ENCODE measurements at regions not wholly inside any gene's neighbourhood (a gene's known extent, or its start where the extent isn't known, plus 50 kb on each side); places are given as distances from the start of the nearest gene placed in this dataset.
"Not testable (repeated sequence)": the region's sequence is repeated elsewhere in the genome, so short reads cannot be mapped to it uniquely, and the experiment has no call there.

DNA sequence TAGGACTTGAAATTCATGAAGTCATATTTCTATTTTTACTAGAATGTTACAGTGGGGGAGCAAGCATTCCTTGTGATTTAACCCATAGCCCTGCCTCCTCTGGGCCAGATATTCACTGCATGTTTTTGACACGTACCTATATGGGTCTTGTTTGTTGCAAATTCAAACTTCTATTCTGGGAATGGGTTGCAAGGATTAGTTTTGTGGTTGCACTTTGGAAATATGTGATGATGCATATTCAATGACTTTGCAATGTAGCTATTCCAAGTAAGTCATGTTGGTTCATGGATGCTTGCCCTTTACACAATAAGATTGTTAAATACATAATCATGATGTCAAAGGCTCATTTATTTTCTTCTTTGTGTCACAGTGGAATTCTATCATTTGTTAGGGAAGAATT is 440.8 kb downstream of the TDRD3 start:
- no peak for DNase-seq (ENCODE audit: low read depth)
- no peak overlapping the region for H3K4me3 ChIP-seq (ENCODE audit: control insufficient read depth, low read depth, low read length)
- TF ChIP-seq, protein P1, sequence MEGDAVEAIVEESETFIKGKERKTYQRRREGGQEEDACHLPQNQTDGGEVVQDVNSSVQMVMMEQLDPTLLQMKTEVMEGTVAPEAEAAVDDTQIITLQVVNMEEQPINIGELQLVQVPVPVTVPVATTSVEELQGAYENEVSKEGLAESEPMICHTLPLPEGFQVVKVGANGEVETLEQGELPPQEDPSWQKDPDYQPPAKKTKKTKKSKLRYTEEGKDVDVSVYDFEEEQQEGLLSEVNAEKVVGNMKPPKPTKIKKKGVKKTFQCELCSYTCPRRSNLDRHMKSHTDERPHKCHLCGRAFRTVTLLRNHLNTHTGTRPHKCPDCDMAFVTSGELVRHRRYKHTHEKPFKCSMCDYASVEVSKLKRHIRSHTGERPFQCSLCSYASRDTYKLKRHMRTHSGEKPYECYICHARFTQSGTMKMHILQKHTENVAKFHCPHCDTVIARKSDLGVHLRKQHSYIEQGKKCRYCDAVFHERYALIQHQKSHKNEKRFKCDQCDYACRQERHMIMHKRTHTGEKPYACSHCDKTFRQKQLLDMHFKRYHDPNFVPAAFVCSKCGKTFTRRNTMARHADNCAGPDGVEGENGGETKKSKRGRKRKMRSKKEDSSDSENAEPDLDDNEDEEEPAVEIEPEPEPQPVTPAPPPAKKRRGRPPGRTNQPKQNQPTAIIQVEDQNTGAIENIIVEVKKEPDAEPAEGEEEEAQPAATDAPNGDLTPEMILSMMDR (conservative IDR thresholded peaks at IDR 0.05; ENCODE audit: control insufficient read depth, insufficient read depth, low read depth, low read length) = no peak

DNA sequence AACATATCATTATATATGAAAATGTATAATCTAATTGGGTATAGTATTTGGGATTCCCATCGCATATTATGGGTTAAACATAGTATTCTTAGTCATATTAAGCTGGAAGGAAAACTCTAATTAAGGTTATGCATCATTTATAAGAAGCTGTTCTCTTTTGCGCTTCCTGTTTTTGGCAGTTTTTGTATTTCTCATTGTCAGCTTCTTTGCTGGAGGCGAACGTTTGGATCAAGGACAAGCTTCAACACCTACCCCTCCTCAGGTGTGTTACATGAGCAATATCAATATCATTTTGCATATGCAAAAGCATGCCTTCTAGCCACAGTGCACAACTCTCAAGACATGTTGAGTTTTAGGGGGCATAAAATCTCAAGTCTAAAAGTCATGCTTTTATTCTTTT is 439.8 kb downstream of the TDRD3 start:
- TF ChIP-seq, protein P1 (conservative IDR thresholded peaks at IDR 0.05; ENCODE audit: control insufficient read depth, insufficient read depth, low read depth, low read length) = no peak
- no peak for DNase-seq (ENCODE audit: low read depth)
- H3K4me3 ChIP-seq (ENCODE audit: control insufficient read depth, low read depth, low read length) = no peak overlapping the region

DNA sequence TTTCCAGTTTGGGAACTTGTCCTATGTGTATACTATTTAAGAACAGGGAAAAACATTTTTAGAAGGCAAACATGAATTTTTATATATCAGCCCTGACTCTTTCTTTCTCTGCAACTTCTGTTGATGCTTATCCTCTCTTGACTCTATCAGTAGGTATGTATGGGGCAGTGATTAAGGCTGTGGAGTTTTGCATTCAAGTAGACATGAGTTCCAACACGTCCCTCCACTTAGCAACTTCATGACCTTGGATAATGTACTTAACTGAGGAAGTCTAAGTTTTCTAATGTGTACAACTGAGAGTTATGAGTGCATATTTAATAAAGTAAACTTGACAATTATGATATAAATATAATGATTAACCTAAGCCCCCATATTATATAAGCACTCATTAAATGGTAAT is 414.6 kb downstream of the TDRD3 start:
- no peak for DNase-seq (ENCODE audit: low read depth)
- no peak overlapping the region for H3K4me3 ChIP-seq (ENCODE audit: control insufficient read depth, low read depth, low read length)
- TF ChIP-seq, protein P1 (conservative IDR thresholded peaks at IDR 0.05; ENCODE audit: control insufficient read depth, insufficient read depth, low read depth, low read length) = no peak

DNA sequence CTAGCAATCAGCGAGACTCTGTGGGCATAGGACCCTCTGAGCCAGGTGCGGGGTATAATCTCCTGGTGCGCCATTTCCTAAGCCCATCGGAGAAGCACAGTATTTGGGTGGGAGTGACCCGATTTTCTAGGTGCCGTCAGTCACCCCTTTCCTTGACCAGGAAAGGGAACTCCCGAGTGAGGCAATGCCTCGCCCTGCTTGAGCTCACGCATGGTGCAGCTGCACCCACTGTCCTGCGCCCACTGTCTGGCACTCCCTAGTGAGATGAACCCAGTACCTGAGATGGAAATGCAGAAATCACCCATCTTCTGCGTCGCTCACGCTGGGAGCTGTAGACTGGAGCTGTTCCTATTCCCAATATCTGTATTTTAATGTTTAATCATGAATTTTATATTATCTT is 408.6 kb downstream of the TDRD3 start:
- not testable (repeated sequence) for DNase-seq (ENCODE audit: low read depth); H3K4me3 ChIP-seq (ENCODE audit: control insufficient read depth, low read depth, low read length)

DNA sequence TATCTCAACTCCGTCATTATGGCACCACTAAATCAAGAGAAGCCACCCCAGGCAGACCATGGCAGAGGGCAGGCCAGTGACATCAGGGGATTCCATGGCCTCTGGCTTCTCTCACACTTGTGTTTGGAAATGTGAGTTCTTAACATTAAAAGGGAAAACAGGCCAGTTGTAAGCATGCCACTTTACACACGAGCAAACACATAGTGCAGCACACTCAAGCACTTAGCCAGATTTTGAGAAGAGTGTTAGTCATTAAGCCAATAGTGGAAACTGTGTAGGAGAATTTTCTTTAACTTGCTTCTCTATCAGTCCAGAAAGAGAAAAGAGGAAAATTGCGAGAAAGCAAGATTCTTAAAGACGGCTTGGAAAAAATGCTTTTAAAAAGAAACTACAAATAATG is 401.5 kb downstream of the TDRD3 start:
- DNase-seq (ENCODE audit: low read depth) = no peak
- H3K4me3 ChIP-seq (ENCODE audit: control insufficient read depth, low read depth, low read length) = no peak overlapping the region
- TF ChIP-seq, protein P1 (conservative IDR thresholded peaks at IDR 0.05; ENCODE audit: control insufficient read depth, insufficient read depth, low read depth, low read length) = no peak

DNA sequence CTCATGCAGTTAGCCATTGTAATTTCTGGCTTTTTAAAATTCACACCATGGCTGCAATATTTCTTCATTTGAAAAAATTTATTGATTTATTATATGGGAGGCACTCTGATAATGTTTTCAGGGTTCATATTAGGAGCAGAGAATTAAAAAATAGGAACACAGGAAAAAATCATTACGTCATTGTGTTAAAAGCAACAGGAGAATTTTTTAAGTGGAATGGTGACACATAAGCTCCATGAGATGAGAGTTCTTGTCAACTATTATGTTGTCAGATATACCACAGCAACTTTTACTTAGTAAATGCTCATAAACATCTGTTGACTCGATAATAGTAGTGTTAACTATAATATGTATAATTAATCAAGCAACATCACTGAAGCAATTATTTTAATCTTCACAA is 400.1 kb downstream of the TDRD3 start:
- no peak overlapping the region for H3K4me3 ChIP-seq (ENCODE audit: control insufficient read depth, low read depth, low read length)
- TF ChIP-seq, protein P1 (conservative IDR thresholded peaks at IDR 0.05; ENCODE audit: control insufficient read depth, insufficient read depth, low read depth, low read length) = no peak
- DNase-seq (ENCODE audit: low read depth) = no peak

DNA sequence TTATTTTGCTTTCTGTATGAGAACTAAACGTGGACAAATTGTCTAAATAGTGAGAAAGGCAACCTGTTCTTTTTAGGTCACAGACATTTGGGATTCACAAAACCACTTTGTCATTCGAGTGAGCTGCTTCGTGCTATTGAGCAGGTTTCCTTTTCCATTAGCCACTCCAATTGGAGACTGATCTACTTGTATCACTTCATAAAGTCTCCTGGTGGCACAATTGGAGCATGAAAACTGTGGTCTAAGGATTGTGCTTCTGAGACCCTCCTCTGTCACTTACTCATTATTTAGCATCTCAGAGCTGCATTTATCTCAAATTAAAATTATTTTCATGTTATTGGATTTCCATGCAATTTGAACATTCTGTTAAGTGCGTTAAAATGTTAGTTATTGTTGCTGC is 397.7 kb downstream of the TDRD3 start:
- no peak overlapping the region for H3K4me3 ChIP-seq (ENCODE audit: control insufficient read depth, low read depth, low read length)
- TF ChIP-seq, protein P1 (conservative IDR thresholded peaks at IDR 0.05; ENCODE audit: control insufficient read depth, insufficient read depth, low read depth, low read length) = no peak
- no peak for DNase-seq (ENCODE audit: low read depth)
